Muscle of back (tissue), 3 donors: ENCODE measurements at regions not wholly inside any gene's neighbourhood (a gene's known extent, or its start where the extent isn't known, plus 50 kb on each side); places are given as distances from the start of the nearest gene placed in this dataset.
"Not testable (repeated sequence)": the region's sequence is repeated elsewhere in the genome, so short reads cannot be mapped to it uniquely, and the experiment has no call there.

ENCODE experiments used
- DNase-seq, 3 donors: peaks; one replicate each; pipeline versions ENCODE4 v3.0.0 to v3.0.0-alpha.2; 2013

DNA sequence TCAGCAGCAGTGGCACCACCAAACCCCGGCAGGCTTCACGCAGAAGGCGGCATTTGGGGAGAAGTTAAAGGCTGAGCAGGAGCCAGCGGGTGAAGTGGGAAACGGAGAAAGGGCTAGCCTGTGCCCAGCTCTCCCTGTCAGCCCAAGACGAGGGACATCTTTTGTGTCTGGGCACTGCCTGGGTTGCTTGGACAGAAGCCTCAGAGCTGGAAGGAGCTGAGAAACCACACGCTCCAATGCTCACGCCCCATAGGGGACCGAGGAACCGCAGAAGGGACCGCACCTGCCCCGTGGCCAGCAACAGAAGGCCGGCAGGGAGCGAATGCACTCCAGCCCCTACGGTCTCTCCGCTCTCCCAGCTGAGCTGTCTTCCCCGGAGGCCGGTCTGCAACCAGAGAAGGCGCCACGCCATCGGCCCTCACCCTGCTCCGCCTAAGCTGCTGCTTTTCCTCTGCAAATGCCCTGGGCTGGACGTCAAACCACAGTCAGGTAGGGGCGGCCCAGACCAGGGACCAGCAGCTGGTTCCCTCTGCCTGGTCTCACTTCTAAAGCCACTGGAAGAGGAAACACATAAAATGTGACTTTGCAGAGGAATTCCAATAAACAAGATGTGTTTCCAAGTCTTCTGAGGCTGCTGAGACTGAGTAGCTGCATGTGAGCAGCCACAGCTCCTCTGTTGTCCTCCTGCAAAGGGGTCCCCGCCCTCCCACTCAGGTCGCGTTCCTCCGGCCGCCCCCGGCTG, 182.4 kb upstream of the ZNF469 start:
- peak in 1 of 3 donors; percentile 37 for DNase-seq

DNA sequence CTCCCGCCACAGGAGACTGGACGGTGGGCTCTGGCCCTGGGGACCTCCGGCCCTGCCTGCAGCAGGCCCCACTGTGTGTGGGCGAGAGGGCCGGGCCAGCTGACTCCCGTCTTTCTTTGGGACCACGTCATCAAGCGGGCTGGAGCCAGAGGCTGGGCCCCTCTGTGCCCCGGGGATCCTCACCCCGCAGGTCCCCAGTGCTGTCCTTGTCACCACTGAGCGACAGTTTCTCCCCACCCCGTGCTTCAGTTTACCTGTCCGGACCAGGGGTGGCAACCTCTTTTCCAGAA, 181.9 kb upstream of the ZNF469 start:
- DNase-seq: no peak

DNA sequence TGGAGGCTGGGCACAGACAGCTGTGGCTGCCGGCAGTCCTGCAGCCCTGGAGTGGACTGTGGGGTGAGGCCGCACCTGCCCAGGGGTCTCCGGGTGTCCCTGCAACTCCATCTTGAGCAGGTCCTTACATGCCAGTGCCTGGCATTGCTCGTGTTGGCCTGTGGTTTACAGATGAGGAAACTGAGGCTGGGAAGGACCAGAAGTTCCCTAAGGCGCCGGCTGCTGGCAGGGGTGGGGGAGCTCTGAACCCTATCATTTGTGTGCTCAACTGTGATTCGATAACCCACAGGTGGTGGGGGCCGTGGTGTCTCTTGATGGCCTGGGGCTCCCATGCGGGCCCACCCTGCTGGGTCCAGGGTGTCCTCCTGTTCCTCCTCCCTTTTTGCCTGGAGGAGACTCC, 181.1 kb upstream of the ZNF469 start:
- DNase-seq: not testable (repeated sequence)

DNA sequence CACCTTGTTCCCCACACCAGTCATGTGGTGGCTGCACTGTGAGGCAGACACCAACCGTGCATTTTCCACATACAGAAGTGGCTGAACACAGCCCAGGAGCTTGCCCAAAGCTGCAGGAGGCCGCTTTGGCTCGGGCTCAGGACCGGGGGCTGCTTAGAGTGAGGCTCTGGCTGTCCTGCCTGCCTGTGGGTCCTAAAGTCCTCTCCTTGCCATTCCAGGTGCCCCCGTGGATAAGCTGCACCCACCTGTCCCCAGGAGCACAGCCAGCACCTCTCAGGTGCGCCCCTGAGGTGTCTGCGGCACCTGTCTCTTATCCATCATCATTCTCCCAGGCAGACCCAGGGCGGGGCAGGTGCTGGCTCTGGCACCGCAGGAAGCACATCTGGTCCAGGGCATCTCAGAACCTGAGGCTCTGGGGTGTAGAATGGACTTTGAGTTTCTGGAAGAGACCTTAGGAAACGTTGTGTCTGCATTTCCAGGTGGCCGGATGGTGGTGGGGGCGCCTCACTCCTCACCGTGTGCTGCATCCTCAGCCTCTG, 180.5 kb upstream of the ZNF469 start:
- DNase-seq: no peak

DNA sequence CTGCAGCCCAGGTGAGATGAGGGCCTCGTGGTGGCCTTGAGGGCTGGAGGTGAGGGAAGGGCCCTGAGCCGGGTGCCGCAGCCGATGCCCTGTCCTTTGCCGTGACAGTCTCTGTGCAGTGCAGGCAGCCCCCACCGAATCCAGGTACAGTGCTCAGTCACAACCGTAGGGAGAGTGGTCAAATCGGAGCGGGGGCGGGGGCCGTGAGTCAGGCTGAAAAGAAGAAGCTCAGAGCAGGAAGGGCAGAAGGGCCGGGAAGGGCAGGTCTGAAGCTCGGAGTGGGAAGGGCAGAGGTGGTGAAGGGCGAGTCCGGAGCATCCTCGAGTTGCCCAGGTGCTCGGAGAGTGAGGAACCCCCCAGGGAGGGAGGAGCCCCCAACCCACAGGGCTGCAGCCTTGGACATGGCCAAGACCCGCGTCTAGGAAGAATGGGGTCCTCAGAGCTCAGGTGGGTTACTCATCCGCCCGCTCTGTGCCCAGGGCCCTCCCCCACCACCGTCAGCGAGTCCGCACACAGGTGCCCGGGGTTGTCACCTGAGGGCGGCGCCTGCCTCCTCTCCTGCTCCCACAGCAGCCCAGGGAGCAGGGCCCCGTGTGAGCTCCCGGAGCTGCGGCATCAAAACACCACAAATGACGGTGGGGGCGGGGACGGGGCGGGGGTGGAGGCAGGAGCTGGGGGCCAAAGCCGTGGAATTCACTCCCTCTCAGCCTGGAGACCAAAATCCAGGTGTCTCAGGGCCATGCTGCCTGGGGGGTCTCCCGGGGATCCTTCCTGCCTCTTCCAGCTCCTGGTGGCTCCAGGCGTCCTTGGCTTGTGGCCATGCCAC, 179.7 kb upstream of the ZNF469 start:
- not testable (repeated sequence) for DNase-seq

DNA sequence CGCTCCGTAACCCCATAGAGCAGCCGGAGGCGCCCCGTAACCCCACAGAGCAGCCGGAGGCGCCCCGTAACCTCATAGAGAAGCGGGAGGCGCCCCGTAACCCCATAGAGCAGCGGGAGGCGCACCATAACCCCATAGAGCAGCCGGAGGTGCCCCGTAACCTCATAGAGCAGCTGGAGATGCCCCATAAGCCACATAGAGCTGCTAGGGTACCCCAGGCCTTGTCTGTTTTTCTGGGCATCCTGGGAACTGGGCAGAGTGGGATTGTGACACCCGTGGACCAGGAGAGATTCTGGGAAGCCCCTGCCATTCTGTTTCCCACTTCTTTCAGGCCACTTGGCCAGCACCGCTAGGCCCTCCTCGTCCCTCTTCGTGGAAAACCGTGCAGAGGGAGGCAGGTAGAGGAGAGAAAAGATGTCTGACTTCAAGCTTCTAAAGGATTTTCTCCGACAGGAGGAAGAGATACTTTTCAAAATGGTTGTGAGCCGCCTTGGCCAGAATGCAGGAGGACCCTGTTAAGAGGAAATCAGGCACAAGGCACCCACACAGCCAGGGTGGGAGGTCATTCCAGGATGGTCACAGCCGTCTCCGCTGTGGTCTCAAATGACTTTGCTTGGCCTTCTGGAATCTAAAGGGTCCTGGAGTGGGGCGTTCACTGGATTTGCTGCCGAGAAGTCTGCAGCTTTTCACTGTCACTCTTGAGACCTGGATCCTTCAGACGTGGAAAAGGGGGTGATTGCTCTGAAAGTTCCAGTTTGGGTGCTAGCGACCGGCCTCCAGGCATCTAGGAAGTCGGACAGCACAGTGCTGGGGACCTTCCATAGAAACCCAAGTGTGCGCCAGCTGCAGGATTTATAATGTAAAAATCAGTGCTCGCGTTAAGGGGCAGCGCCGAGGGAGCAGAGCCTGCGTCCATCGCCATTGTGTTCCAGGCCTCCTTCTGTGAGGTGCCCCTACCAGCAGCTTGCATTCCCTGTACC, 178.3 kb upstream of the ZNF469 start:
- not testable (repeated sequence) for DNase-seq

DNA sequence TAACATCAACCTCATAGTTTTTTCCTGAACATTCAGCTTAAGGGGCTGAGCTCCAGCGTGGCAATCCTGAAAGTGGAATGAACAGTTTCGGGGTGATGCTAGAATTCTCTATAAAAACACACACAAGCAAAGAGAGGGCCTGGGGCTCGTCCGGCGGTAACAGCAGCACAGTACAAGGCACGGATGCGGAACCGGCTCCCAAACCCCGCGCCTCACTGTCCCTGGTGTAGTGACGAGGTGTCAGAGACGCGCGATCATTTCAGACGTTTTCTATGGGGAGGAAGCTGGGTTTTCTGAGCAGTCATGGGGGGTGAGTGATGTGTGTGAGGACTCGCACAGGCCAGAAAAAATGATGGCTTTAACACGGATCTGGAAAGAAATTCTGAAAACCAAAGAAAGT, 177.3 kb upstream of the ZNF469 start:
- not testable (repeated sequence) for DNase-seq

DNA sequence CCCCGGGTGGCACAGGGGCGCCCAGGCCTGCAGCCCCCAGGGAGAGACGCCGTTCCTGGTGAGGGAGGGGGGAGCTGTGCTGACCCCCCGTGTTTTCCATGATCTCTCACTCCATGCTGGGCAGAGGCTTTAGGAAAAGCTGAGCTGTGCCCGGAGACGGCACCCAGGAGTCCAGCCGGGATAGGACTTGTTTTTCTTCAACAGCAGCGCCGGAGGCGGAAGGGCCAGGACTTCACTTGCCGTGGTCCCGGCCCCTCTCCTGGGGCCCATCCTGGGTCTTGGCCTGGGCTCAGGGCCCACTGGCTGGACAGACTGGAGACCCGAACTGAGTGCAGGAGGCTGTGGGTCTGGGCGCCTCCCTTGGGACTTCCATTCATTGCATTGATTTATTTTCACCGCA, 176.8 kb upstream of the ZNF469 start:
- DNase-seq: not testable (repeated sequence)

DNA sequence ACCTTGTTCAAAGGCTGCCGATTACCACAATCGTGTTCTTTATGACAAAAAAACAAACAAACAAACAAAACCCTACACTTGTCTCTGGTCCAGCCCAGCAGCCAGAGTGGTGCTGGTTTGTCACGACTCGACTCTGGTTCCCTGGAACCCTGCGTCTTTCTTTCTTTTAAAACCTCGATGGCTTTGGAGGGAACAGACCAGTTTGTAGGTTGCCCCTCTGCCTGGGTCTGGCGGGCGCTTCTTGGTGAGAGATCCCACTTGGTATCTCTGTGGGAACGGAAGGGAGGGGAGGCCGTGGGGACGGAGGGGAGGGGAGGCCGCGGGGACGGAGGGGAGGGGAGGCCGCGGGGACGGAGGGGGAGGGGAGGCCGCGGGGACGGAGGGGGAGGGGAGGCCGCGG, 176.2 kb upstream of the ZNF469 start:
- not testable (repeated sequence) for DNase-seq

DNA sequence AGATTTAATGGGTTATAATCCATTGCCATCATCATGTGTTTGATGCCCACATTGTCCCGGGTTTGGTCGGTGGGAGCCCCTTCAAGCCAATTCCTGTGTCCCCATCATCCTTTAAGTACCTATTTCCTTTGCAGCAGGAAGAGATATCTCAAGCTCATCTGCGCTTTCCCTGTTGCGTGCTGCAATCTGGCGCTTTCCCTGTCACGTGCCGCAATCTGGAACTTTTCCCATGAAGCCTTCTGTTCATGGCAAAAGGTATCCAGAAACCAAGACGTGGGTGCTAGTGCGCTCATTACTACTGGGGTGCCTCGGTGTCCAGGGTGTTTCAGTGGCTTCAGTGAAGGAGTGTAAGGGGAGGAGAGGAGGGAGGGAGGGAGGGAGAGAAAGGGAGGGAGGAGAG, 174.6 kb upstream of the ZNF469 start:
- DNase-seq: no peak

DNA sequence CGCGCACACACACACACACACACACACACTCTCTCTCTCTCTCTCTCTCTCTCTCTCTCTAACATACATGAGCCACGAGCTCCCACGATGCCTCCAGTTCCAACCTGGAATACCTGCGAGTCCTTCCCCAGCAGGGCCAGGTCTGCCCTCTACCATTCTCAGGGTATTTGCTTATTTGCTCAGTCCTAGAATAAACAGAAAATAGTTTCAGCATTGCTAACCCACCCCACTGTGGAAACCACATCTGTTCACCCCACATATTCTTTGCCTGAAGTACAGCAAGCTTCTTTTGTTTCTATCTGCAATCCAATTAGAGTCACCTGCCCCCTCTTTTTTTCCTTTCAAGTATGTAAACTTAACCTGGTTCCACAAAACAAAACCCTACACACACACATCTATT, 174.0 kb upstream of the ZNF469 start:
- not testable (repeated sequence) for DNase-seq

DNA sequence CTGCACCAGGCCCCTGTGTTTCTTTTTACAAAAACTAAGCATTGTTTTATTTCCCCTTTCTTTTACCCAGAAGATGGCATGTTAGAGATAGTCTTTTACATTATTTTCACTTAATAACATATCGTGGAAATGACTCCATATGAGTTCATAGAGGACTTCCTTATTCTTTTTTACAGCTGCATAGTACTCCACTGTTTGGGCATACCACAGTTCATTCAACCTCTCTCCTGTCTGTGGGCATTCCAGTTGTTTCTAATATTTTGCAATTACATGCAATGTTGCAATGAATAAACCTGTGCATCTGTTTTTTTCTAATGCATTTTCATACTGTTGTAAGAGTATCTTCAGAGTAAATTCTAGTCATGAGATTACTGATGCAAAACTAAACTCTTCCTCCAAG, 173.2 kb upstream of the ZNF469 start:
- not testable (repeated sequence) for DNase-seq

DNA sequence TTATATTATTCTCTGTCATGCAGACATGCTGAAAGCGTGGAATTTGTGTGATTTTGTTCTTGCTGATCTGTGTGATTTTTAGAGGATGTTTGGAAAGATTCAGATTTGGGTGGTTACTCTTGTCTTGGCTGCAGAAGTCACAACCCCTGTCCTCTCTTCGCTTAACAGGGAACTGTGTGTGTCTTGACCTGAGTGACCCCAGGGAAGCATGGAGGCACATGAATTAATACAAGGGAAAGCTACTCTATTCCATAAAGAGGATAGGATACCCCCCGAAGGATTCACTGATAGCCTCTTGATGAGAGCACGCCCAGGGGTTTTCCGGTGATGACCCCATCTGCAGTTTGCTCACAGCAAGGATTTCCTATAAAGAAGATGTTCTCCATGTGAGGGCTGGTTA, 168.8 kb upstream of the ZNF469 start:
- DNase-seq: not testable (repeated sequence)

DNA sequence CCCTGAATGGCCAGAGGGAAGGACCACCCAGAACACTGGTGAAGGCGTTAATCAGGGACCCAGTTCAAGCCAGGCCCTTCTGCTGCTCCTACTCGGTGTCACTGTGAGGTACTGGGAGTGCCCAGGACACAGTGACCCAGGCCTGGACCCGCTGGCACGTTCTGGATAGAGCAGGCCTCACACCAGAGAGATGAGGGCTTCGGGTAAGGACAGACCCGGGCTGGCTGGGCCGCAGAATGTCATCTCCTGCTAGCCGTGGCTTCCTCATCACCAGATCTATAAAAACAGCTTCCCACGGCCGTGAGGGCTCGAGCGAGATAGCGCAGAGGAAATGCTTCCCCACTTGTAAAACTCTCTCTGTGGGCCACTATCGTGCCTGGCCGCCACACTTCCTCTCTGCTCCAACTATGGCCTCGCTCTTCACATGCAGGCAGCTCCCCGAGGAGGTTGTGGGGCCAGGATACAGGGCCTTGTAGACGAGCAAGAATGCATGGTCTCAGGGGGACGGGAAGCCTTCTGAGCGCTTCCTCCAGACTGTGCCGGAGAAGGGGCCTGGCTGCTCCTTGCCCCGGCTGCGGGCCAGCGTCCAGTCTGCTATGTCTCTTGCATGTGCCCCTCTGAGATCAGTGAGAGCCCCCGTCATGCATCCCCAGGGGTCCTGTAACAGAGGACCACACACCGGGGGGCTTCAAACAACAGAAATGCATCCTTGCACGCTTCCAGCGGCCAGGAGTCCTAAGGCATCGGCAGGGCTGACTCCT, 161.6 kb upstream of the ZNF469 start:
- peak in 1 of 3 donors; percentile 57 for DNase-seq

DNA sequence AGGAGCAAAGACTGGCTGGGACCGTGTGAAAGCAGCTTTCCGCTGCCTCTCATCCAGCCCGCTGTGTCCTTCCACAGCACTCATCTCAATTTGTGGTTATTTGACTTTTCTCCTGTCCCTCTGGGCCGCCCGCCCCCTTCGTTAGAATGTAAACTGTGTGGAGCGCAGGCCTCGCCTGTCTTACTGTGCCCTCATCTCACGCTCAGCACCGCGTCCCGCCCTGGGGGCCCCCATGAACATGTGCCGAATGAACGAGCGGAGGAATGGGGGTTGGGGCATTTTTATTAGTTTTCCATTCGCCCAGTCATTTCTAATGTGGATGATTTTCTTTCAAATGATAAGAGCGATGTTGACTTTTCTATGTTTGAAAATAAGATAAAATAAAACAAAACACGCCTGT, 159.1 kb upstream of the ZNF469 start:
- not testable (repeated sequence) for DNase-seq

DNA sequence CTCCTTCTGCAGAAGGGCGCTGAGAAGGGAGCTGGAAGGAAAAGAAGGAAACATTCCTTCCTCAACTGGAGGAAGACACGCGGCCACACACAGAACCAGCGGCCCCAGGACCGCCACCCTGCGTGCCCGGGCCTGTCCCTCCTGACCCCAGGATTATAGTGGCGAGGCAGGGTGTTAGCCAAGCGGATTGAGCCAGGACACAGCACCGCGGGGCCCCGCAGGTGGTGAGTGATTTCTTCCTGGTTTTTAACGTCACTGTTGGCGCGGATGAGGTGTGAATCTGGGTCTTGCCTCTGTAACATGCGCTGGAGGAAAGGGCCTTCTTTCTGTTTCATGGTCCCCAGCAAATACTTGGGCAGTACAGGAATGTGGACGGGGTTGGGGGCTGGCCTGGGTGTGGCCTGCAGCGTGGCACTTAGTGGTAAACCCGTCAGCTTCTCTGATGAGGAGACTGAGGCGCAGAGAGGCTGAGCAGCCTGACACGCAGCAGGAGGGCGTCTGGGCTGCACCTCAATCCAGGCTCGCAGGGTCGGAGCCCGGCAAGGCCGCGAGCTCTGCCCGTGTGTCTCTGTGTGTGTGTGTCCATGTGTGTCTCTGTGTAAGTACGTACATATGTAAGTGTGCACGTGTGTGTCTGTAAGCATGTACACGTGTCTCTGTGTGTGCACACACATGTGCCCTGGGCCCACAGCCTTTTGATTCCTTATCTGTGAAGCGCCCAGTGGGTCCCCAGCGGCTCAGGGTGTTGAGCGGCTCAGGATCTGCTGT, 158.4 kb upstream of the ZNF469 start:
- not testable (repeated sequence) for DNase-seq

DNA sequence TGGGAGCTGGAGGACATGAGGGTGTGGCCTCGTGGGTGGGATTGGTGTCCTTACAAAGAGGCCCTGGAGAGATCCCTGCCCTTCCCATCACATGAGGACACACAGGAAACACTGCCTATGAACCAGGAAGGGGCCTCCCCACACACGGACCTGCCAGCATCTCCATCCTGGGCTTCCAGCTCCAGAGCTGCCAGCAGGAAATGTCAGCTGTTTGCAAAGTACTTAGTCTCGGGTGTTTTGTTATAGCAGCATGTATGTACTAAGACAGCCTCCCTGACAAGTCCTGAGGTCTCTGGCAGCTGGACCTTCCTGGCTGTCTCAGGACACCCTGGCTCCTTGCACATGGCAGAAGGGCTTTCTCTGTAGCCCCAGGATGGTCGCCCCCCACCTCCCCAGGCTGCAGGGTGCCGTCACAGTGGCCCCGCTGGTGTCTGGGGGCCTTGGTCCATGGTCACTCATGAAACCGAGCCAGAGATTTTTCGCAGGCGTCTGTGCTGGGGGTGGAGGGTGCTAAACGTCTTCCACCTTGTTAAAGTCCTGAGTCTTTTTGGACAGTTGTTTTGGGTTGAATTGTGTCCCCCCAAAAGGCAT, 157.0 kb upstream of the ZNF469 start:
- DNase-seq: not testable (repeated sequence)

DNA sequence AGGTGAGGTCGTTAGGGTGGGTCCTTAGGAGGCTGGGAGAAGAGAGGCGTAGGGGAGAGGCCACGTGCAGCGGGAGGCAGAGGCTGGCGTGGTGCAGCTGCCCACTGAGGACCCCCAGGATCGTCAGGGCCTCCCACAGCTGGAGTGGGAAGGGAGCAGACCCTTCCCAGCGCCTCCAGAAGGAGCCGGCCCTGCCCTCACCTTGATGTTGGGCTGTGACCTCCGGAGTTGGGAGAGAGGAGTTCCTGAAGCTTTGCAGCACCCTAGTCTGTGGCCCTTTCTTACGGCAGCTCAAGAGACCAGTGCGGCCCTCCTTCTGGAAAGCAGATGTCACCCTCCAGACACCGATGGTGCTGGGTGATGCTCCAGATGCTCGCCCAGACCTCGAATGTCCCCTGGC, 156.5 kb upstream of the ZNF469 start:
- not testable (repeated sequence) for DNase-seq

DNA sequence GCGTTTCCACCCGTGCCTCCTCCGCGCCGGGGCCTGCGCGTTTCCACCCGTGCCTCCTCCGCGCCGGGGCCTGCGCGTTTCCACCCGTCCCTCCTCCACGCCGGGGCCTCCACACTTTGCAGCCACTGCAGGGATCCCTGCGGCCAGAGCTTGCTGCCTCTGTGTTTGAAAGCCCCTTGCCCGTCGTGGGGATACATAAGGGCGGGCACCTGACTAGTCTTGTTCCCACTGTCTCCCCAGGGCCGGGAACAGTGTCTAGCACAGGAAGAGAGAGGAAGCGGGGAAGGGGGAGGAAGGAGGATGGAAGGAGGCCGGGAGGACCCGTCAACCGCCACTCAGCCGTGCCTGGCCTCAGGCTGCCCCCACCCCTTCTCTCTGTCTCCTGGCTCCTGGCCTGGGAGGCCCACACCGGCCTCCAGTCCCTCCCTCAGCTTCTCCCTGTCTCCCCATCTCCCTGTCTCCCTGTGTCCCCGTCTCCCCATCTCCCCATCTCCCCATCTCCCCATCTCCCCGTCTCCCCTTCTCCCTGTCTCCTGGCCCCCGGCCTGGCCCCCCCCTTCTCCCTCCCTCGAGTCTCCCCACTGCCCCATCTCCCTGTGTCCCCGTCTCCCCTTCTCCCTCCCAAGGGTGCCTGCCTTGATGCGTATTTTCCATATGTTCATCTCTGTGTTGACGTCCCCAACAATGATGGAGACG, 155.6 kb upstream of the ZNF469 start:
- not testable (repeated sequence) for DNase-seq
